Stimulated activated CD8-positive, alpha-beta memory T cell treated with anti-CD3 and anti-CD28 coated beads, Interleukin-15, amount 100 ng/mL, for 4 hours (primary cell): ENCODE measurements at regions not wholly inside any gene's neighbourhood (a gene's known extent, or its start where the extent isn't known, plus 50 kb on each side); places are given as distances from the start of the nearest gene placed in this dataset.

Experiments used
- DNase-seq, 2 donors: peaks; one replicate each; pipeline ENCODE4 v3.0.0-alpha.2; 2020; ENCODE audit warnings: low read depth in 2 of 2

GRCh38 chrX:13266641-13267345 lies 53.1 kb downstream of the ATXN3L start:
- DNase-seq = no peak

- no peak for DNase-seq
Observed at GRCh38 chrX:13265549-13266132, 54.2 kb downstream of the ATXN3L start.

- no peak for DNase-seq
Observed at GRCh38 chrX:13265111-13265510, 54.7 kb downstream of the ATXN3L start.

- DNase-seq = no peak
Observed at GRCh38 chrX:13263560-13264251, 56.1 kb downstream of the ATXN3L start.

- no peak for DNase-seq
Observed at GRCh38 chrX:13261348-13261747, 58.5 kb downstream of the ATXN3L start.

- DNase-seq = no peak
Observed at GRCh38 chrX:13260598-13260997, 59.3 kb downstream of the ATXN3L start.

GRCh38 chrX:13258725-13259124 lies 61.1 kb downstream of the ATXN3L start:
- DNase-seq = no peak

- no peak for DNase-seq
Observed at GRCh38 chrX:13258052-13258444, 61.8 kb downstream of the ATXN3L start.

- DNase-seq = no peak
Observed at GRCh38 chrX:13257223-13258051, 62.4 kb downstream of the ATXN3L start.

GRCh38 chrX:13256603-13257002 lies 63.2 kb downstream of the ATXN3L start:
- no peak for DNase-seq

- no peak for DNase-seq
Observed at GRCh38 chrX:13254870-13255269, 65.0 kb downstream of the ATXN3L start.

- DNase-seq = no peak
Observed at GRCh38 chrX:13254076-13254785, 65.6 kb downstream of the ATXN3L start.

- no peak for DNase-seq
Observed at GRCh38 chrX:13253223-13253622, 66.6 kb downstream of the ATXN3L start.

- no peak for DNase-seq
Observed at GRCh38 chrX:13252726-13253125, 67.1 kb downstream of the ATXN3L start.

- no peak for DNase-seq
Observed at GRCh38 chrX:13250826-13251580, 68.8 kb downstream of the ATXN3L start.

- no peak for DNase-seq
Observed at GRCh38 chrX:13248867-13249486, 70.9 kb downstream of the ATXN3L start.

GRCh38 chrX:13239272-13239671 lies 80.6 kb downstream of the ATXN3L start:
- no peak for DNase-seq

GRCh38 chrX:13235930-13236329 lies 83.9 kb downstream of the ATXN3L start:
- DNase-seq = no peak

- no peak for DNase-seq
Observed at GRCh38 chrX:13232484-13232883, 87.4 kb downstream of the ATXN3L start.

GRCh38 chrX:13226214-13226613 lies 93.6 kb downstream of the ATXN3L start:
- DNase-seq = no peak
